Fibroblast of lung (primary cell): ENCODE measurements at regions not wholly inside any gene's neighbourhood (a gene's known extent, or its start where the extent isn't known, plus 50 kb on each side); places are given as distances from the start of the nearest gene placed in this dataset.

ENCODE experiments used
- DNase-seq, 2 donors: peaks; one replicate each; pipeline versions ENCODE4 v3.0.0 to v3.0.0-alpha.2; 2010; ENCODE audit warnings: low read depth in 2 of 2
- H2AFZ ChIP-seq: 2 replicates; pipeline ENCODE4 v1.5.1; 2012; ENCODE audit warnings: low read length, control low read depth, inconsistent platforms
- H3K27ac ChIP-seq: 2 replicates; pipeline ENCODE4 v1.5.1; 2011; ENCODE audit warnings: low read length, control low read depth; ENCODE audit not compliant: insufficient read depth
- H3K27me3 ChIP-seq: 2 replicates; pipeline ENCODE4 v1.5.1; 2011; ENCODE audit warnings: mild to moderate bottlenecking, low read length; ENCODE audit not compliant: control insufficient read depth, insufficient read depth
- H3K36me3 ChIP-seq: 2 replicates; pipeline ENCODE4 v1.5.1; 2011; ENCODE audit warnings: low read length; ENCODE audit not compliant: control insufficient read depth, insufficient read depth
- H3K4me1 ChIP-seq: 2 replicates; pipeline ENCODE4 v1.5.1; 2011; ENCODE audit warnings: low read length; ENCODE audit not compliant: control insufficient read depth, insufficient read depth; ENCODE audit errors: extremely low read depth
- H3K4me2 ChIP-seq: 2 replicates; pipeline ENCODE4 v1.5.1; 2011; ENCODE audit warnings: low read length, control low read depth; ENCODE audit not compliant: insufficient read depth; ENCODE audit errors: extremely low read depth
- H3K4me3 ChIP-seq, 4 experiments: fragments of 200-600 bp in 1 of 4; sonication (generic) in 1 of 4; replicated peaks in 1 of 4; 2 replicates each; pipeline ENCODE4 v1.5.1; 2011 to 2016; ENCODE audit warnings: low read length in 4 of 4, low read depth in 3 of 4, mild to moderate bottlenecking in 3 of 4, control low read depth in 2 of 4, inconsistent platforms in 1 of 4, mixed read lengths in 1 of 4; ENCODE audit not compliant: insufficient read depth in 1 of 4; ENCODE audit errors: control extremely low read depth in 1 of 4
- H3K79me2 ChIP-seq: 2 replicates; pipeline ENCODE4 v1.5.1; 2012; ENCODE audit warnings: mild to moderate bottlenecking, low read length, inconsistent platforms; ENCODE audit not compliant: control insufficient read depth, insufficient read depth
- H3K9ac ChIP-seq: 2 replicates; pipeline ENCODE4 v1.5.1; 2011; ENCODE audit warnings: mild to moderate bottlenecking, low read length, control low read depth; ENCODE audit not compliant: insufficient read depth
- H3K9me3 ChIP-seq: 2 replicates; pipeline ENCODE4 v1.5.1; 2012; ENCODE audit warnings: low read depth, low read length; ENCODE audit not compliant: control insufficient read depth, insufficient read depth
- H4K20me1 ChIP-seq: 2 replicates; pipeline ENCODE4 v1.5.1; 2011; ENCODE audit warnings: low read length; ENCODE audit not compliant: control insufficient read depth, insufficient read depth; ENCODE audit errors: extremely low read depth
- CTCF ChIP-seq, 2 donors: IDR thresholded peaks in 1 of 2; conservative IDR thresholded peaks in 1 of 2; 1 replicate in 1 of 2; 2 replicates in 1 of 2; pipeline ENCODE4 v1.5.1; 2011 to 2012; ENCODE audit warnings: low read length in 2 of 2, control low read depth in 1 of 2, inconsistent platforms in 1 of 2, low read depth in 1 of 2, mild to moderate bottlenecking in 1 of 2
- EZH2 ChIP-seq: IDR thresholded peaks from 2 replicates; pipeline ENCODE4 v1.5.1; 2012; ENCODE audit warnings: low read length, control low read depth, mild to moderate bottlenecking; ENCODE audit errors: missing control alignments

- H3K4me2 ChIP-seq = no peak overlapping the region
- no peaks in the 10 kb centered on the region for H4K20me1 ChIP-seq
- no peaks in the 10 kb centered on the region for H3K79me2 ChIP-seq
- no peaks in the 10 kb centered on the region for H3K9me3 ChIP-seq
- no peaks in the 10 kb centered on the region for H3K36me3 ChIP-seq
- H3K27ac ChIP-seq = no peak overlapping the region
- H3K4me3 ChIP-seq = no peak overlapping the region
- no peak for TF ChIP-seq CTCF (conservative IDR thresholded peaks at IDR 0.05 in 1 of 2, IDR thresholded peaks at IDR 0.05 in 1 of 2; ENCODE audit: low read depth in 1 of 2, low read length in 2 of 2)
- no peak for TF ChIP-seq EZH2
- H3K4me1 ChIP-seq = no peaks in the 10 kb centered on the region
- H2AFZ ChIP-seq = no peak overlapping the region
- H3K9ac ChIP-seq = no peak overlapping the region
- no peaks in the 10 kb centered on the region for H3K27me3 ChIP-seq
- DNase-seq = no peak
Observed at GRCh38 chr2:8134473-8134932, 547.4 kb upstream of the ID2 start.

- H2AFZ ChIP-seq = no peak overlapping the region
- no peaks in the 10 kb centered on the region for H3K36me3 ChIP-seq
- H4K20me1 ChIP-seq = no peaks in the 10 kb centered on the region
- H3K4me3 ChIP-seq = no peak overlapping the region
- H3K9me3 ChIP-seq = no peaks in the 10 kb centered on the region
- no peaks in the 10 kb centered on the region for H3K4me1 ChIP-seq
- H3K4me2 ChIP-seq = no peak overlapping the region
- no peak for TF ChIP-seq CTCF (conservative IDR thresholded peaks at IDR 0.05 in 1 of 2, IDR thresholded peaks at IDR 0.05 in 1 of 2; ENCODE audit: low read depth in 1 of 2, low read length in 2 of 2)
- no peak for TF ChIP-seq EZH2
- H3K27ac ChIP-seq = no peak overlapping the region
- H3K27me3 ChIP-seq = no peaks in the 10 kb centered on the region
- DNase-seq = no peak
- H3K79me2 ChIP-seq = no peaks in the 10 kb centered on the region
- no peak overlapping the region for H3K9ac ChIP-seq
Observed at GRCh38 chr2:8134985-8135682, 546.7 kb upstream of the ID2 start.

- H3K9ac ChIP-seq = no peak overlapping the region
- TF ChIP-seq CTCF (conservative IDR thresholded peaks at IDR 0.05 in 1 of 2, IDR thresholded peaks at IDR 0.05 in 1 of 2; ENCODE audit: low read depth in 1 of 2, low read length in 2 of 2) (no peak), EZH2 (no peak)
- H3K27me3 ChIP-seq = no peaks in the 10 kb centered on the region
Observed at GRCh38 chr2:8137801-8138200, 544.1 kb upstream of the ID2 start.

More at GRCh38 chr2:8137801-8138200, 544.1 kb upstream of the ID2 start:
- Histone ChIP-seq H3K79me2 (no peaks in the 10 kb centered on the region), H3K4me3 (no peak overlapping the region), H3K36me3 (no peaks in the 10 kb centered on the region), H2AFZ (no peak overlapping the region), H3K4me2 (no peak overlapping the region), H3K27ac (no peak overlapping the region), H4K20me1 (no peaks in the 10 kb centered on the region), H3K9me3 (no peaks in the 10 kb centered on the region), H3K4me1 (no peaks in the 10 kb centered on the region)
- DNase-seq = no peak
